Hepatocyte (in vitro differentiated cells): ENCODE measurements at regions not wholly inside any gene's neighbourhood (a gene's known extent, or its start where the extent isn't known, plus 50 kb on each side); places are given as distances from the start of the nearest gene placed in this dataset.

ENCODE experiments used
- CTCF ChIP-seq: fragments of 200-600 bp; sonication (generic); IDR thresholded peaks from 2 replicates; pipeline ENCODE4 v1.5.1; 2016; ENCODE audit warnings: antibody characterized with exemption, mild to moderate bottlenecking; ENCODE audit not compliant: poor library complexity
- EZH2 ChIP-seq: fragments of 200-600 bp; sonication (generic); IDR thresholded peaks from 2 replicates; pipeline ENCODE4 v1.6.1; 2016; ENCODE audit warnings: antibody characterized with exemption, mild to moderate bottlenecking, borderline replicate concordance

- no peak for TF ChIP-seq CTCF
- TF ChIP-seq EZH2: no peak
Measured at GRCh38 chr7:86252406-86252805, 391.3 kb upstream of the GRM3 start.
